Liver (tissue), 8 donors: ENCODE measurements at regions not wholly inside any gene's neighbourhood (a gene's known extent, or its start where the extent isn't known, plus 50 kb on each side); places are given as distances from the start of the nearest gene placed in this dataset.

ENCODE experiments used
- DNase-seq: peaks from one replicate; pipeline ENCODE4 v3.0.0-alpha.2; 2017; ENCODE audit warnings: low spot score
- H3K27ac ChIP-seq, 2 donors: one replicate each; pipeline ENCODE4 v1.7.0; 2013; ENCODE audit warnings: inconsistent platforms in 2 of 2, low read length in 2 of 2, control low read depth in 1 of 2, low read depth in 1 of 2, mild to moderate bottlenecking in 1 of 2
- H3K27me3 ChIP-seq, 4 donors: one replicate each; pipeline versions ENCODE4 v1.6.1 to v1.7.0; 2013; ENCODE audit warnings: low read length in 3 of 4, inconsistent platforms in 1 of 4, mild to moderate bottlenecking in 1 of 4, moderate library complexity in 1 of 4; ENCODE audit not compliant: control insufficient read depth in 4 of 4, insufficient read depth in 4 of 4
- H3K36me3 ChIP-seq, 4 donors: one replicate each; pipeline versions ENCODE4 v1.6.1 to v1.7.0; 2013; ENCODE audit warnings: low read length in 3 of 4, mild to moderate bottlenecking in 3 of 4, low read depth in 1 of 4, moderate library complexity in 1 of 4; ENCODE audit not compliant: control insufficient read depth in 4 of 4, insufficient read depth in 3 of 4
- H3K4me1 ChIP-seq, 4 donors: one replicate each; pipeline versions ENCODE4 v1.6.1 to v1.7.0; 2013; ENCODE audit warnings: low read length in 3 of 4, mild to moderate bottlenecking in 3 of 4, moderate library complexity in 1 of 4; ENCODE audit not compliant: control insufficient read depth in 4 of 4, insufficient read depth in 4 of 4
- H3K4me3 ChIP-seq, 3 donors: one replicate each; pipeline versions ENCODE4 v1.6.1 to v1.7.0; 2013; ENCODE audit warnings: low read length in 3 of 3, control low read depth in 1 of 3, low read depth in 1 of 3, mild to moderate bottlenecking in 1 of 3
- H3K9ac ChIP-seq, 2 donors: one replicate each; pipeline ENCODE4 v1.7.0; 2013; ENCODE audit warnings: low read length in 2 of 2, mild to moderate bottlenecking in 2 of 2, moderate library complexity in 2 of 2, control low read depth in 1 of 2, low read depth in 1 of 2
- H3K9me3 ChIP-seq, 4 donors: one replicate each; pipeline versions ENCODE4 v1.6.1 to v1.7.0; 2013; ENCODE audit warnings: low read length in 3 of 4; ENCODE audit not compliant: control insufficient read depth in 4 of 4
- EGR1 ChIP-seq, 2 donors: IDR thresholded peaks; 2 replicates each; pipeline ENCODE4 v1.6.1; 2016 to 2018; ENCODE audit warnings: antibody characterized with exemption in 2 of 2, low read depth in 2 of 2
- FOXA1 ChIP-seq: IDR thresholded peaks from 2 replicates; pipeline ENCODE4 v1.6.1; 2016; ENCODE audit warnings: antibody characterized with exemption
- FOXA2 ChIP-seq: IDR thresholded peaks from 2 replicates; pipeline ENCODE4 v1.6.1; 2016; ENCODE audit warnings: antibody characterized with exemption
- GABPA ChIP-seq, 2 donors: IDR thresholded peaks in 1 of 2; conservative IDR thresholded peaks in 1 of 2; 2 replicates each; pipeline ENCODE4 v1.6.1; 2016; ENCODE audit warnings: antibody characterized with exemption in 2 of 2, mild to moderate bottlenecking in 1 of 2, moderate library complexity in 1 of 2
- HNF4A ChIP-seq, 2 donors: conservative IDR thresholded peaks; 2 replicates each; pipeline ENCODE4 v1.6.1; 2016; ENCODE audit warnings: antibody characterized with exemption in 2 of 2, mild to moderate bottlenecking in 2 of 2
- HNF4G ChIP-seq: IDR thresholded peaks from 2 replicates; pipeline ENCODE4 v1.6.1; 2016; ENCODE audit warnings: antibody characterized with exemption
- JUND ChIP-seq, 2 donors: IDR thresholded peaks; 2 replicates each; pipeline ENCODE4 v1.6.1; 2016; ENCODE audit warnings: antibody characterized with exemption in 2 of 2
- NR2F2 ChIP-seq: IDR thresholded peaks from 2 replicates; pipeline ENCODE4 v1.6.1; 2016; ENCODE audit warnings: antibody characterized with exemption
- RAD21 ChIP-seq, 2 donors: IDR thresholded peaks; 2 replicates each; pipeline ENCODE4 v1.6.1; 2016; ENCODE audit warnings: antibody characterized with exemption in 2 of 2, mild to moderate bottlenecking in 2 of 2
- RXRA ChIP-seq, 2 donors: IDR thresholded peaks; 2 replicates each; pipeline ENCODE4 v1.6.1; 2017 to 2018; ENCODE audit warnings: antibody characterized with exemption in 2 of 2, mild to moderate bottlenecking in 1 of 2
- SP1 ChIP-seq: IDR thresholded peaks from 2 replicates; pipeline ENCODE4 v1.6.1; 2018; ENCODE audit warnings: antibody characterized with exemption, mild to moderate bottlenecking
- TAF1 ChIP-seq: conservative IDR thresholded peaks from 2 replicates; pipeline ENCODE4 v1.6.1; 2016; ENCODE audit warnings: antibody characterized with exemption, mild to moderate bottlenecking
- YY1 ChIP-seq: IDR thresholded peaks from 2 replicates; pipeline ENCODE4 v1.6.1; 2016; ENCODE audit warnings: antibody characterized with exemption, mild to moderate bottlenecking
- ZBTB33 ChIP-seq: IDR thresholded peaks from 2 replicates; pipeline ENCODE4 v1.6.1; 2016; ENCODE audit warnings: antibody characterized with exemption
- WGBS: extraction: QIAGEN DNeasy Blood & Tissue Kit; methylation state at CpG from one replicate; pipeline ENCODE4 v1.1.7; 2013; 5-methylcytosine and 5-hydroxymethylcytosine counted together
- TF ChIP-seq, protein P1 (sequence below): fragments of 150-350 bp; IDR thresholded peaks from 2 replicates; pipeline ENCODE4 v1.5.1; 2017; ENCODE audit warnings: improper control_type of control experiment, low read depth, low read length; ENCODE audit not compliant: missing input control
- TF ChIP-seq, protein P2 (sequence below): IDR thresholded peaks from 2 replicates; pipeline ENCODE4 v1.6.1; 2016; ENCODE audit warnings: antibody characterized with exemption
- TF ChIP-seq, protein P3 (sequence below): IDR thresholded peaks from 2 replicates; pipeline ENCODE4 v1.6.1; 2016; ENCODE audit warnings: antibody characterized with exemption, mild to moderate bottlenecking
- TF ChIP-seq, protein P4 (sequence below): IDR thresholded peaks from 2 replicates; pipeline ENCODE4 v1.6.1; 2016; ENCODE audit warnings: antibody characterized with exemption
- donor health status: healthy.
- donor health status: healthy.
- donor health status: healthy.
- donor health status: healthy.
- donor health status: healthy.

GRCh38 chr3:165635791-165636683 is 201.2 kb downstream of the BCHE start:
- Histone ChIP-seq H3K9ac (no peak overlapping the region), H3K27ac (peak overlapping the region; percentile 33 to 52), H3K36me3 (no peaks in the 10 kb centered on the region), H3K4me1 (peaks cover 0 to 25% (median 19%) of the 10 kb centered on the region in 4 donors), H3K9me3 (no peaks in the 10 kb centered on the region), H3K4me3 (no peak overlapping the region), H3K27me3 (no peaks in the 10 kb centered on the region)
- 50% methylated on average over 5 of the region's 5 CpGs for WGBS
- no peak for TF ChIP-seq TAF1
- peak; percentile 74 for TF ChIP-seq RXRA (IDR thresholded peaks at IDR 0.05)
- no peak for TF ChIP-seq ZBTB33
- TF ChIP-seq RAD21 (IDR thresholded peaks at IDR 0.05) = peak; percentile 24 to 40
- no peak for TF ChIP-seq NR2F2
- TF ChIP-seq, protein P1, sequence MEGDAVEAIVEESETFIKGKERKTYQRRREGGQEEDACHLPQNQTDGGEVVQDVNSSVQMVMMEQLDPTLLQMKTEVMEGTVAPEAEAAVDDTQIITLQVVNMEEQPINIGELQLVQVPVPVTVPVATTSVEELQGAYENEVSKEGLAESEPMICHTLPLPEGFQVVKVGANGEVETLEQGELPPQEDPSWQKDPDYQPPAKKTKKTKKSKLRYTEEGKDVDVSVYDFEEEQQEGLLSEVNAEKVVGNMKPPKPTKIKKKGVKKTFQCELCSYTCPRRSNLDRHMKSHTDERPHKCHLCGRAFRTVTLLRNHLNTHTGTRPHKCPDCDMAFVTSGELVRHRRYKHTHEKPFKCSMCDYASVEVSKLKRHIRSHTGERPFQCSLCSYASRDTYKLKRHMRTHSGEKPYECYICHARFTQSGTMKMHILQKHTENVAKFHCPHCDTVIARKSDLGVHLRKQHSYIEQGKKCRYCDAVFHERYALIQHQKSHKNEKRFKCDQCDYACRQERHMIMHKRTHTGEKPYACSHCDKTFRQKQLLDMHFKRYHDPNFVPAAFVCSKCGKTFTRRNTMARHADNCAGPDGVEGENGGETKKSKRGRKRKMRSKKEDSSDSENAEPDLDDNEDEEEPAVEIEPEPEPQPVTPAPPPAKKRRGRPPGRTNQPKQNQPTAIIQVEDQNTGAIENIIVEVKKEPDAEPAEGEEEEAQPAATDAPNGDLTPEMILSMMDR = no peak
- no peak for TF ChIP-seq FOXA2
- peak; percentile 68 for TF ChIP-seq SP1
- peak; percentile 50 for TF ChIP-seq YY1
- TF ChIP-seq EGR1 (IDR thresholded peaks at IDR 0.05; ENCODE audit: low read depth in 2 of 2) = no peak
- TF ChIP-seq JUND (IDR thresholded peaks at IDR 0.05) = peak in 1 of 2 donors; percentile 14
- peak; percentile 78 to 84 for TF ChIP-seq HNF4A (conservative IDR thresholded peaks at IDR 0.05)
- peak; percentile 47 for TF ChIP-seq HNF4G
- TF ChIP-seq, protein P2, sequence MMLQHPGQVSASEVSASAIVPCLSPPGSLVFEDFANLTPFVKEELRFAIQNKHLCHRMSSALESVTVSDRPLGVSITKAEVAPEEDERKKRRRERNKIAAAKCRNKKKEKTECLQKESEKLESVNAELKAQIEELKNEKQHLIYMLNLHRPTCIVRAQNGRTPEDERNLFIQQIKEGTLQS = no peak
- TF ChIP-seq FOXA1 = no peak
- TF ChIP-seq, protein P3, sequence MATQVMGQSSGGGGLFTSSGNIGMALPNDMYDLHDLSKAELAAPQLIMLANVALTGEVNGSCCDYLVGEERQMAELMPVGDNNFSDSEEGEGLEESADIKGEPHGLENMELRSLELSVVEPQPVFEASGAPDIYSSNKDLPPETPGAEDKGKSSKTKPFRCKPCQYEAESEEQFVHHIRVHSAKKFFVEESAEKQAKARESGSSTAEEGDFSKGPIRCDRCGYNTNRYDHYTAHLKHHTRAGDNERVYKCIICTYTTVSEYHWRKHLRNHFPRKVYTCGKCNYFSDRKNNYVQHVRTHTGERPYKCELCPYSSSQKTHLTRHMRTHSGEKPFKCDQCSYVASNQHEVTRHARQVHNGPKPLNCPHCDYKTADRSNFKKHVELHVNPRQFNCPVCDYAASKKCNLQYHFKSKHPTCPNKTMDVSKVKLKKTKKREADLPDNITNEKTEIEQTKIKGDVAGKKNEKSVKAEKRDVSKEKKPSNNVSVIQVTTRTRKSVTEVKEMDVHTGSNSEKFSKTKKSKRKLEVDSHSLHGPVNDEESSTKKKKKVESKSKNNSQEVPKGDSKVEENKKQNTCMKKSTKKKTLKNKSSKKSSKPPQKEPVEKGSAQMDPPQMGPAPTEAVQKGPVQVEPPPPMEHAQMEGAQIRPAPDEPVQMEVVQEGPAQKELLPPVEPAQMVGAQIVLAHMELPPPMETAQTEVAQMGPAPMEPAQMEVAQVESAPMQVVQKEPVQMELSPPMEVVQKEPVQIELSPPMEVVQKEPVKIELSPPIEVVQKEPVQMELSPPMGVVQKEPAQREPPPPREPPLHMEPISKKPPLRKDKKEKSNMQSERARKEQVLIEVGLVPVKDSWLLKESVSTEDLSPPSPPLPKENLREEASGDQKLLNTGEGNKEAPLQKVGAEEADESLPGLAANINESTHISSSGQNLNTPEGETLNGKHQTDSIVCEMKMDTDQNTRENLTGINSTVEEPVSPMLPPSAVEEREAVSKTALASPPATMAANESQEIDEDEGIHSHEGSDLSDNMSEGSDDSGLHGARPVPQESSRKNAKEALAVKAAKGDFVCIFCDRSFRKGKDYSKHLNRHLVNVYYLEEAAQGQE = no peak
- TF ChIP-seq, protein P4, sequence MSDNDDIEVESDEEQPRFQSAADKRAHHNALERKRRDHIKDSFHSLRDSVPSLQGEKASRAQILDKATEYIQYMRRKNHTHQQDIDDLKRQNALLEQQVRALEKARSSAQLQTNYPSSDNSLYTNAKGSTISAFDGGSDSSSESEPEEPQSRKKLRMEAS = no peak
- no peak for TF ChIP-seq GABPA (IDR thresholded peaks at IDR 0.05 in 1 of 2, conservative IDR thresholded peaks at IDR 0.05 in 1 of 2)
- no peak for DNase-seq
